GM12801 (cell line): ENCODE measurements at regions not wholly inside any gene's neighbourhood (a gene's known extent, or its start where the extent isn't known, plus 50 kb on each side); places are given as distances from the start of the nearest gene placed in this dataset.

ENCODE experiments used
- CTCF ChIP-seq: IDR thresholded peaks from one replicate; pipeline ENCODE4 v1.5.1; 2011; ENCODE audit warnings: control low read depth; ENCODE audit not compliant: insufficient read length; ENCODE audit errors: extremely low read depth

DNA sequence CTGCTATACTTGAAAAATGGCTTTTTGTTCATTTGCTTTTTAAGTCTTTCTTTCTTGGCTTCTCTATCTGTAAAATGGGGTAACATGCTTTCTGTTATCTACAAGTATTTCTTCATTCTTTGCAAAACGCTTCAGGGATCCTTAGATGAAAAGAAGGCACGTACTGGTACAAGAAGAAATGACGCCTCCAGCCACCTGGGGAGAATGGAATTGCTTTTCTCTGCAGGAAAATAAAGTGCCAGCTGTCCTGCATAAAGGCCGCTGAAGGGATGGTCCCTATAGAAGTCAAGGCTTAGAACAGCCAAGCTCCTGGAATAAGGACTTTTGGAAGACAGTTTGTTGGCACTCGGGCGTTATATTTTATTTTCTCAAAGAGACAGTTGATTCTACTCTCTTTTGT is 210.8 kb upstream of the RASGEF1B start:
- no peak for TF ChIP-seq CTCF

DNA sequence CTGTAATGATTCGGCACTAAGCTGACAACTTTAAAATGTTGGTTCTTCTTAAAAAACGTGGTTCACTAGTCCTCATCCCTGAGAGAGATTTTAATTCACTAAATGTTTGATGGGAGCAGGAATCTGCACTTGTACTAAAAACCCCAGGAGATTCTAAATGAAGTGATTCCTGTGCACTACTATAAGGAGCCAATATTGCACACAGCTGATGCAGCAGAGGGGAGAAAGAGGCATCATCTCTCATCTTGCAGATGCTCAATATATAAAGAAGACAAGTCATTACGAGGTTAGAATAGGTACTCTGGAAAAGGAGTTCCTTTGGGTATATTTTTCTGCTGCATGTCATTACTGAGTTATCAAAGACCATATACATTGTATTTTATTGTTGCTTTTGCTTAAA is 207.6 kb upstream of the RASGEF1B start:
- TF ChIP-seq CTCF: no peak

DNA sequence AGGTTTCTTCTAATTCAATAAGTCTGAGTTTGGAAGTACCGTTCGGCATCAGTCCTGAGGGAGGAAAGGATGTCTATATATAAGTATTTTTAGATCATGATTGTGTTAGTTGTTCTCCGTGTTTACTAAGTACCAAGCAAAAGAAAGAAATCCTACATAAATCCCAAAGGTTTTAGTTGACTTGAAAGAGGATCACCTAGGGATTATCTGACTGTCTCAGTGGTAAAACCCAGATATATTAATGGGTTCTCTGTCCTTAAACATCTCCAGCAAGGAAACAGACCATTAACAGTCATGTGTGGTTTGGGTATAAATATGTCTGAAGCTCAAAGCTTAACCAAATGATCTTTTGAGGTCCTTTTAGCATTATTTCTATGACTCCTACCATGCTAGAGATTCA is 207.1 kb upstream of the RASGEF1B start:
- no peak for TF ChIP-seq CTCF

DNA sequence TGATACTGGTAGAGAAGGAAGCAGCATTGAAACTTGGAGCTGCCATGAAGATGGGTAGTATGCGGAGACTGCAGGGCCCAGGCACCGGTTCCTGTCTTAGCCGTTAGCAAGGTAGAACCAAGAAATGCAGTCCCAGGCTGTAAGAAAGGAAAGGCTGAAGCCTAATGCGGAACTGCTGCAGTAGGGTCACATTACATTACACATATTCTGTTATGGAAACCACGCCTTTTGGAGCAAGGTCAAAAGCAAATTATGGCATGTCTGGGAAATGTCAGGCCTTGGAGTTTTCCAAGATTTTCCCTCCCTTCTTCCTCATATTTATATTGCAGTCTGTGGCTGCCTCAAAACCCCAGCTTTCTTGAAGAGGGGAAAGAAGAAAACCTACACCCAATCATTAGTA is 204.8 kb upstream of the RASGEF1B start:
- no peak for TF ChIP-seq CTCF

- no peak for TF ChIP-seq CTCF
Measured at GRCh38 chr4:81675791-81676393, 204.2 kb upstream of the RASGEF1B start.

- TF ChIP-seq CTCF: no peak
Measured at GRCh38 chr4:81673961-81674360, 202.3 kb upstream of the RASGEF1B start.

GRCh38 chr4:81667539-81667938 is 195.8 kb upstream of the RASGEF1B start:
- TF ChIP-seq CTCF: no peak
